H9 (cell line): ENCODE measurements at regions not wholly inside any gene's neighbourhood (a gene's known extent, or its start where the extent isn't known, plus 50 kb on each side); places are given as distances from the start of the nearest gene placed in this dataset.

Experiments used
- DNase-seq: peaks from one replicate; pipeline ENCODE4 v3.0.0-alpha.2; 2017
- H2AFZ ChIP-seq: one replicate; pipeline ENCODE4 v1.6.1; 2013; ENCODE audit warnings: mild to moderate bottlenecking, low read length, control low read depth, moderate library complexity
- H2AK5ac ChIP-seq: 2 replicates; pipeline ENCODE4 v1.6.1; 2013; ENCODE audit warnings: low read length, control low read depth, mixed read lengths; ENCODE audit not compliant: insufficient read length
- H2BK120ac ChIP-seq: one replicate; pipeline ENCODE4 v1.6.1; 2013; ENCODE audit warnings: low read depth, mild to moderate bottlenecking, low read length, control low read depth, inconsistent platforms; ENCODE audit not compliant: poor library complexity, severe bottlenecking
- H2BK12ac ChIP-seq: 2 replicates; pipeline ENCODE4 v1.6.1; 2013; ENCODE audit warnings: low read length, control low read depth, mixed read lengths, low read depth; ENCODE audit not compliant: insufficient read length
- H2BK15ac ChIP-seq: 2 replicates; pipeline ENCODE4 v1.6.1; 2013; ENCODE audit warnings: low read depth, low read length, control low read depth
- H2BK20ac ChIP-seq: one replicate; pipeline ENCODE4 v1.6.1; 2013; ENCODE audit warnings: low read depth, mild to moderate bottlenecking, low read length, control low read depth, inconsistent platforms; ENCODE audit not compliant: poor library complexity, severe bottlenecking
- H2BK5ac ChIP-seq: 2 replicates; pipeline ENCODE4 v1.6.1; 2013; ENCODE audit warnings: low read length, control low read depth, mixed read lengths; ENCODE audit not compliant: insufficient read length
- H3K14ac ChIP-seq: 2 replicates; pipeline ENCODE4 v1.6.1; 2013; ENCODE audit warnings: low read length, control low read depth; ENCODE audit not compliant: insufficient read depth
- H3K18ac ChIP-seq: 2 replicates; pipeline ENCODE4 v1.6.1; 2013; ENCODE audit warnings: low read depth, mild to moderate bottlenecking, mixed read lengths, low read length, control low read depth; ENCODE audit not compliant: insufficient read length
- H3K23ac ChIP-seq: 2 replicates; pipeline ENCODE4 v1.6.1; 2013; ENCODE audit warnings: low read length, control low read depth, mixed read lengths, low read depth; ENCODE audit not compliant: insufficient read length
- H3K23me2 ChIP-seq: 2 replicates; pipeline ENCODE4 v1.6.1; 2013; ENCODE audit warnings: low read depth, mild to moderate bottlenecking, mixed read lengths, low read length, control low read depth; ENCODE audit not compliant: insufficient read length, poor library complexity, severe bottlenecking
- H3K27ac ChIP-seq: 2 replicates; pipeline ENCODE4 v1.5.1; 2013; ENCODE audit warnings: low read length, control low read depth, mixed read lengths, low read depth; ENCODE audit not compliant: insufficient read length
- H3K27me3 ChIP-seq: 2 replicates; pipeline ENCODE4 v1.6.1; 2013; ENCODE audit warnings: low read length, control low read depth, inconsistent platforms; ENCODE audit not compliant: insufficient read depth
- H3K4ac ChIP-seq: 2 replicates; pipeline ENCODE4 v1.6.1; 2013; ENCODE audit warnings: low read depth, mild to moderate bottlenecking, control low read depth, inconsistent platforms, low read length, moderate library complexity
- H3K4me1 ChIP-seq: 2 replicates; pipeline ENCODE4 v1.6.1; 2013; ENCODE audit warnings: low read length, control low read depth, inconsistent platforms; ENCODE audit not compliant: insufficient read depth
- H3K4me2 ChIP-seq: 2 replicates; pipeline ENCODE4 v1.6.1; 2013; ENCODE audit warnings: low read length, control low read depth, mixed read lengths; ENCODE audit not compliant: insufficient read length, insufficient read depth
- H3K56ac ChIP-seq: 2 replicates; pipeline ENCODE4 v1.6.1; 2013; ENCODE audit warnings: low read depth, mild to moderate bottlenecking, mixed read lengths, low read length, control low read depth; ENCODE audit not compliant: insufficient read length
- H3K79me1 ChIP-seq: 2 replicates; pipeline ENCODE4 v1.6.1; 2013; ENCODE audit warnings: low read depth, mild to moderate bottlenecking, moderate library complexity, low read length, control low read depth, inconsistent platforms; ENCODE audit not compliant: insufficient read depth, poor library complexity, severe bottlenecking
- H3K79me2 ChIP-seq: 2 replicates; pipeline ENCODE4 v1.6.1; 2013; ENCODE audit warnings: low read length, control low read depth, inconsistent platforms; ENCODE audit not compliant: insufficient read depth
- H3K9ac ChIP-seq: 2 replicates; pipeline ENCODE4 v1.6.1; 2013; ENCODE audit warnings: low read length, control low read depth, mixed read lengths; ENCODE audit not compliant: insufficient read length; ENCODE audit errors: extremely low read depth
- H3K9me3 ChIP-seq: one replicate; pipeline ENCODE4 v1.6.1; 2013; ENCODE audit warnings: low read depth, low read length, inconsistent platforms; ENCODE audit not compliant: control insufficient read depth
- H3T11ph ChIP-seq: one replicate; pipeline ENCODE4 v1.6.1; 2013; ENCODE audit warnings: mild to moderate bottlenecking, low read length, control low read depth, inconsistent platforms
- H4K20me1 ChIP-seq: one replicate; pipeline ENCODE4 v1.6.1; 2013; ENCODE audit not compliant: control insufficient read depth, insufficient read length, insufficient read depth
- H4K5ac ChIP-seq: 2 replicates; pipeline ENCODE4 v1.6.1; 2013; ENCODE audit warnings: low read depth, mild to moderate bottlenecking, mixed read lengths, low read length, control low read depth; ENCODE audit not compliant: insufficient read length
- H4K8ac ChIP-seq: replicated peaks from 2 replicates; pipeline ENCODE4 v1.6.1; 2013; ENCODE audit warnings: low read length, control low read depth, mixed read lengths, low read depth; ENCODE audit not compliant: insufficient read length
- H4K91ac ChIP-seq: 2 replicates; pipeline ENCODE4 v1.6.1; 2013; ENCODE audit warnings: low read depth, mild to moderate bottlenecking, moderate library complexity, mixed read lengths, low read length, control low read depth; ENCODE audit not compliant: insufficient read length
- H3K27ac Mint-ChIP-seq, 3 experiments: 2 replicates in 2 of 3; 3 replicates in 1 of 3; pipeline ENCODE4 v1.8.0; 2020 to 2021; ENCODE audit warnings: mixed read lengths in 3 of 3, mild to moderate bottlenecking in 1 of 3, moderate library complexity in 1 of 3
- H3K27me3 Mint-ChIP-seq: 2 replicates; pipeline ENCODE4 v1.8.0; 2021; ENCODE audit warnings: low read depth, mild to moderate bottlenecking, moderate library complexity, mixed read lengths
- H3K36me3 Mint-ChIP-seq, 3 experiments: 2 replicates in 2 of 3; 3 replicates in 1 of 3; pipeline ENCODE4 v1.8.0; 2020 to 2021; ENCODE audit warnings: low read depth in 3 of 3, mixed read lengths in 3 of 3; ENCODE audit not compliant: insufficient read depth in 1 of 3
- H3K4me1 Mint-ChIP-seq, 2 experiments: 2 replicates each; pipeline ENCODE4 v1.8.0; 2020; ENCODE audit warnings: mixed read lengths in 2 of 2
- H3K4me3 Mint-ChIP-seq, 2 experiments: 2 replicates in 1 of 2; 3 replicates in 1 of 2; pipeline ENCODE4 v1.8.0; 2020 to 2021; ENCODE audit warnings: mild to moderate bottlenecking in 2 of 2, mixed read lengths in 2 of 2, moderate library complexity in 1 of 2
- H3K9me3 Mint-ChIP-seq, 2 experiments: 2 replicates in 1 of 2; 3 replicates in 1 of 2; pipeline ENCODE4 v1.8.0; 2020; ENCODE audit warnings: mild to moderate bottlenecking in 2 of 2, mixed read lengths in 2 of 2, moderate library complexity in 1 of 2
- whole genome bisulfite sequencing: extraction: QIAGEN DNeasy Blood & Tissue Kit; methylation state at CpG from one replicate; pipeline ENCODE4 v1.1.7; 2013; ENCODE audit warnings: missing lambda C conversion rate, low lambda C conversion rate, mixed read lengths; ENCODE audit not compliant: insufficient read length; ENCODE audit errors: extremely low coverage; 5-methylcytosine and 5-hydroxymethylcytosine counted together
- TF ChIP-seq, protein P1 (sequence below): fragments of 200-600 bp; sonication (generic); conservative IDR thresholded peaks from 3 replicates; pipeline ENCODE4 v1.8.0; 2021; ENCODE audit warnings: antibody characterized with exemption, mild to moderate bottlenecking

DNA sequence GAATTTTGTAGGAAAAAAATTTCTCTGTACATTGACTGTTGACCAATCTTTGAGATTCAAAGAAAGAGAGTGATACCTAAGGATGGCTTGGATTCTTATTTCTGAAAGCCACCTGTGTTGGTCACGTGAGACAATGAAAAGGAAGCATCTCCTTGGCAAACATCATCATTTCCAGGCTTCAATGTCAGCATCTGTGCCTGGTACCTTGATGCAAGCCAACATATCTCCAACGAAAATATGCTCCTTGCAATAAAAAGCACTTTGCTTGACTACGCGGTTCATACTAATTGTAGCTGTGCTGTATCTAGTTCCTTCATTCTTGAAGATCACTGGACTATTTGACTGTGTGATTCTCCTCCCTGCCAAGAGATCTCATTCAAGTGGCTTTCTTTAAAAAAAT, 503.4 kb upstream of the PSMD7 start:
- no peak overlapping the region for H3K23ac ChIP-seq
- H3K27ac ChIP-seq, result no peak overlapping the region
- H3K79me2 ChIP-seq, result no peaks in the 10 kb centered on the region
- no peak overlapping the region for H3K18ac ChIP-seq
- Mint-ChIP-seq H3K27ac (no peak overlapping the region), H3K9me3 (no peaks in the 10 kb centered on the region), H3K27me3 (no peaks in the 10 kb centered on the region; the same call in 1 of the 2 replicates), H3K36me3 (no peaks in the 10 kb centered on the region), H3K4me1 (peaks cover under 1 to 4% of the 10 kb centered on the region in 2 experiments; a peak in 3 of 4 replicates), H3K4me3 (no peak overlapping the region)
- no peak overlapping the region for H2BK15ac ChIP-seq
- no peak overlapping the region for H3K4ac ChIP-seq
- WGBS, result no CpG with 5 or more reads among the region's 4 CpGs
- no peak overlapping the region for H4K91ac ChIP-seq
- H3K14ac ChIP-seq, result no peak overlapping the region
- H3K4me1 ChIP-seq, result no peaks in the 10 kb centered on the region
- H4K8ac ChIP-seq, result no peak overlapping the region
- H3K4me2 ChIP-seq, result no peak overlapping the region
- H3K27me3 ChIP-seq, result no peaks in the 10 kb centered on the region
- TF ChIP-seq, protein P1, sequence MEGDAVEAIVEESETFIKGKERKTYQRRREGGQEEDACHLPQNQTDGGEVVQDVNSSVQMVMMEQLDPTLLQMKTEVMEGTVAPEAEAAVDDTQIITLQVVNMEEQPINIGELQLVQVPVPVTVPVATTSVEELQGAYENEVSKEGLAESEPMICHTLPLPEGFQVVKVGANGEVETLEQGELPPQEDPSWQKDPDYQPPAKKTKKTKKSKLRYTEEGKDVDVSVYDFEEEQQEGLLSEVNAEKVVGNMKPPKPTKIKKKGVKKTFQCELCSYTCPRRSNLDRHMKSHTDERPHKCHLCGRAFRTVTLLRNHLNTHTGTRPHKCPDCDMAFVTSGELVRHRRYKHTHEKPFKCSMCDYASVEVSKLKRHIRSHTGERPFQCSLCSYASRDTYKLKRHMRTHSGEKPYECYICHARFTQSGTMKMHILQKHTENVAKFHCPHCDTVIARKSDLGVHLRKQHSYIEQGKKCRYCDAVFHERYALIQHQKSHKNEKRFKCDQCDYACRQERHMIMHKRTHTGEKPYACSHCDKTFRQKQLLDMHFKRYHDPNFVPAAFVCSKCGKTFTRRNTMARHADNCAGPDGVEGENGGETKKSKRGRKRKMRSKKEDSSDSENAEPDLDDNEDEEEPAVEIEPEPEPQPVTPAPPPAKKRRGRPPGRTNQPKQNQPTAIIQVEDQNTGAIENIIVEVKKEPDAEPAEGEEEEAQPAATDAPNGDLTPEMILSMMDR, result no peak
- no peak overlapping the region for H3T11ph ChIP-seq
- no peak overlapping the region for H3K9ac ChIP-seq
- no peaks in the 10 kb centered on the region for H3K9me3 ChIP-seq
- H3K23me2 ChIP-seq, result no peaks in the 10 kb centered on the region
- H2AK5ac ChIP-seq, result no peak overlapping the region
- no peak overlapping the region for H2BK120ac ChIP-seq
- no peak overlapping the region for H3K56ac ChIP-seq
- H3K79me1 ChIP-seq, result no peaks in the 10 kb centered on the region
- no peak overlapping the region for H4K5ac ChIP-seq
- no peak overlapping the region for H2BK12ac ChIP-seq
- H4K20me1 ChIP-seq, result no peaks in the 10 kb centered on the region
- H2AFZ ChIP-seq, result no peak overlapping the region
- DNase-seq, result no peak
- H2BK5ac ChIP-seq, result no peak overlapping the region
- H2BK20ac ChIP-seq, result no peak overlapping the region
